ENCODE measurements at regions not wholly inside any gene's neighbourhood (a gene's known extent, or its start where the extent isn't known, plus 50 kb on each side); places are given as distances from the start of the nearest gene placed in this dataset.
"Not testable (repeated sequence)": the region's sequence is repeated elsewhere in the genome, so short reads cannot be mapped to it uniquely, and the experiment has no call there.

DNA sequence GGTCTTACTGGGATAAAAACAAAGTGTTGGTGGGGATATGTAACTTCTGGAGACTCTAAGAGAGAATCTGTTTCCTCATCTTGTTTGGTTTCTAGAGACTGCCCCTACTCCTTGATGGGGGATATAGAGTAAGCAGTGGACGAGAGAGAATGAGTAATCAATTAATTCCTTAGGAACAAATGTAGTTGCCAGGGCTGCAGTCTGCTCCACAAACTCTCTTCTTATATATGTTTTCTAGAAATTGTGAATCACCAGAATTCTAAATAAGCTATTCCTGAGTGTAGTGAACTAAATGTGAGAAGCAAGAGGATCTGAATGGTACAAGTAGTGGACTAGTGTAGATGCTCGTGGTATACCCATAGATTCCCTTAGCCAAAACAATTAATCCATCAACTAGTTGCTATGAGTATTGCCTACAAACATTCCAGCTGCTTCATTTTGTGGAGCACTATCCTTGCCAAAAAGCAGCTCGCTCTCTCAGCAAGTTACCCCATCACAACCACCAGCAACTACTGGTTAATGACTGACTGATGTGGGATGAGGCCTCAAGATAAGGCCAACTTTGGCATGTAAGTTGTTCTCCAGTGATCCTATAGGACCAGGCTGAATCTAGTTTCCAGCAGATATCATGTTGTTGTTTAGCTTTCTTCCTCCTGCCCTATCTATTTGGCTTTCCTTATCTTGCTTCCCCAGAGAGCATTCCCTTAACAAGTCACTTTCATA, 273.0 kb downstream of the SLC7A11 start:
- DNase-seq = no peak
- in situ Hi-C loops (cut with MboI; ENCODE audit: low pct_unique_long_range_greater_than_20kb, low sequenced_read_pairs) = no loop called here

DNA sequence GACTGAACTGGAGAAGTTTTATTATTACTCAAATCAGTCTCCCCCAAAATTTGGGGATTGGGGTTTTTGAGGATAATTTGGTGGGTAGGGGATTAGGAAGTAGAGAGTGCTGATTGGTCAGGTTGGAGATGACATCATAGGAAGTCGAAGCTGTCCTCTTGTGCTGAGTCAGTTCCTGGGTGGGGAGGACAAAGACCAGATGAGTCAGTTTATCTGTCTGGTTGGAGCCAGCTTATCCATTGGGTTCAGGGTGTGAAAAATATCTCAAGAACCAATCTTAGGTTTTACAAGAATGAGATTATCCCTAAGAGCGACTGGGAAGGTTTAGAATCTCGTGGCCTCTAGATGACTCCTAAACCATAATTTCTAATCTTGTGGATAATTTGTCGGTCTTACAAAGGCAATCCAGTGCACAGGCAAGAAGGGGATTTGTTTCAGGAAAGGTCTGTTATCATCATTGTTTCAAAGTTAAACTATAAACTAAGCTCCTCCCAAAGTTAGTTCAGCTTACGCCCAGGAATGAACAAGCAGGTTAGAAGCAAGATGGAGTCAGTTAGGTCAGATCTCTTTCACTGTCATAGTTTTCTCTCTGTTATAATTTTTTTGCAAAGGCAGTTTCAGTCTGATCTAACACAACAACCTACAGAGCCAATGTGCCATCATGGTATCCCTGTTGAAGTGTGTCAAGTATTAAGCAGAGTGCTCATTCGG, 274.5 kb downstream of the SLC7A11 start:
- in situ Hi-C loops (cut with MboI; ENCODE audit: low pct_unique_long_range_greater_than_20kb, low sequenced_read_pairs) = no loop called here
- no peak for DNase-seq

DNA sequence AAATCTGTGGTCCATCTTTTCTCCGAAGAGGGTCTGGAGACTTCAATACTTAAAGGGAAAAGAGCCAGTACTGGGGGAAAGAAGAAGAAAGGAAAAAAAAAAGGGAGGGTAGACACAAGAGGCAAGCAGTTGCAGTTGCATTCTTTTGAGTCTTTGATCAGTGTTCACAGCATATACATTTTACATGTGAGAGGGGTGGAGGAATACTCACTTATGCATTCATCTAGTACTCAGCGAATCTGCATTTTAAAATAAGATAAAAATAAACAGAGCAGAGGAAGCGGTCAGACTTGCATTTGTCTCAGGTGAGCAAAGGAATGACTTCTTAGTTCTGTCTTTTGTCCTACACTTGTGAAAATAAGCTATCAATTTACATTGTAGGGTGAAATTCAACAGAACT, 275.6 kb downstream of the SLC7A11 start:
- in situ Hi-C loops (cut with MboI; ENCODE audit: low pct_unique_long_range_greater_than_20kb, low sequenced_read_pairs) = no loop called here

DNA sequence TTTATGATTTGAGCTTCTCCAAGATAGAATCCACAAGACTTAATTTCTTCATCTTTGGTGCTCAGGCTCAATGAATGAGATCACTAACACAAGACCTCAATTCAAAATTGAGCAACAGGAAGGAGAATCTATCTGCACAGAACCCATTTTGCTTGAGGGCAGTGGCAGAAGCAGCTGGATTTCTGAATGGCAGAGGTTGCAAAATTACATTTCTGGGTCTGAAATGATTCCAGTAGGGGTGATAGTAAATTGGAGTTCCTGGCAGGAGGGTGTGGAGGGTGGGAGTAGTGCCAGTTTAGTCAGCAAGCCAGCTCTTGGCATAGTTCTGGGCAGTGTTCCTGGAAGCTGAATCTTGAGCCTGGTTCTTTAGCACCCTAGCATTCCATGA, 281.1 kb downstream of the SLC7A11 start:
- DNase-seq = no peak
- in situ Hi-C loops (cut with MboI; ENCODE audit: low pct_unique_long_range_greater_than_20kb, low sequenced_read_pairs) = no loop called here

More for the DNA sequence above, 275.6 kb downstream of the SLC7A11 start:
- no peak for DNase-seq

DNA sequence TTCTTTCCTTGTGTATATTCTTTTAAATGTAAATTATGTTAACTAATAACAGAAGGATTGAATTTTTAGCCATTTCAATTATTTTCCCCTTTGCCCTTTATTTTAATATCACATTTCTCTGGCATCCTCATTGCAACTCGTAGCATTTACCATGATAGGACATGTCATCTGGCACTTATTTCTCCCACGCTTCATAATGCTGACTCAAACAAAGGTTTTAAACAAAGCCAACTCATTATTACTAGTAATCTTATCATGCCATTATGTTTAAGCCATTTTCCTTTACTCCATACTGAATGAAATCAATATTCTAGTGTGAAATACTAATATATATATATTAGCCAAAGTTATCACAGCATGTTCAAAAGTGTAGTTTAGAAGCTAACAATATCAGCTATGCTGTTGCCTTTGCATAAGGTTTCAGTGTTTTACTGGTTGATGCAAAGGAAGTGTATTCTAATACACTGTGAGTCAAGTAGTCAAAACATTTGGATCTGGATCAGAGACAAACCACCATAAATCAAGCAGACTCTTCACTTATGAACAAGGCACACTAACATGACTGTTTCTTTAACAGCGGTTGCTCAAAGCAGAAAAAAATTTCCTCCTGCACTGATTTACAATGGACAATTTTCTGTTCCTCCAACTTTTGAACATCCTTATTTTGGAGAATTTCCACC, 281.6 kb downstream of the SLC7A11 start:
- in situ Hi-C loops (cut with MboI; ENCODE audit: low pct_unique_long_range_greater_than_20kb, low sequenced_read_pairs) = no loop called here
- no peak for DNase-seq

DNA sequence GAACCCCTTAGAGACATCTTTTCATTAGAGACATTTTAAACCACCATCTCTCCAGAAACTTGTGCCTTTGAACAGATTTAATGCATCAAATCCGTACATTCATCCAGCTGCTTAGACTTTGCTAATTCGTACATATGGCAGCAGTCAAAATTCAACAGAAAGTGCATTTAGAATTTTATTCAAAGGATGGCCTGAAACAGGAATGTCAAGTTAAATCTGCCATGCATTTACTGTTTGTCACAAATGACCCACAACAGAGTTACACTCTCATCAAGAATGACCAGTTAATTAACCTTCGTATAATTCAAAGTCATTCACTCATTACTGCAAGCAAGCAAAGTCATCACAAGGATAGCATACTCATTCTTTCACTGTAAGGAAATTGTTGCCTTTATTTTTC, 284.3 kb downstream of the SLC7A11 start:
- in situ Hi-C loops (cut with MboI; ENCODE audit: low pct_unique_long_range_greater_than_20kb, low sequenced_read_pairs) = no loop called here
- no peak for DNase-seq

DNA sequence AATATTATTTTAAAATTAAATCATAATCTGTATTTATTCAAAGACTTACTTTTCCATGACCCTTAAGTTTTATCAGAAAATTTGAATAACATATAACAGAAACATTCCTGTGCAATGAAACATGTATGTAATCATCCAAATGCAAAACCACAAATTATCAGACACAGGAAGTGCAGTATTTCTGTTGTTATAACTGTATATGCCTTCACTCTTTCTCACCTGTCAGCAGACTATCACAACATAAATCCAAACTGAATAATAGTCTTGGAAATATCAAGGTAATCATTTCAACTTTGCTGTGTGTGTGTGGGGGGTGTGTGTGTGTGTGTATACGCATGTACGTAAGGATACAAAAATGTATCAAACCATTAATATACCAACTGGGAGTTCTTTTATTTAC, 285.9 kb downstream of the SLC7A11 start:
- no peak for DNase-seq
- in situ Hi-C loops (cut with MboI; ENCODE audit: low pct_unique_long_range_greater_than_20kb, low sequenced_read_pairs) = no loop called here

DNA sequence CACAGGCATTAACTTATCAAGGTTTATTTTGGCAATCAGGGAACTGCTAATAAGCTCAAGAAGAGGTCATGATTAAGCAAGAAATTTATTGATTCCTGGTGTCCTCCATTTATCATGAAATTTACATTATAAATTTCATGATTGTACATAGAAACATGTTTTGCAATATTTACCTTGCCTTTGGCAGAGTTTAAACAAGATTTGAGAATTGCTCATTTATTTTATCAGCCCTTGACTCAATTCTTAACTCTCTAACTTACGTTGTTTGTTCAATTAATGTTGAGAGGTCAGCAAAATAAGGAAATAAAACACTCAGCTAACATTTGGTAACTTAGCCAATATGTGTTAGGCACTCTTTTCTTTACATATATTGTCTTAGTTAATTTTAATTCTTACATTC, 286.6 kb downstream of the SLC7A11 start:
- DNase-seq = no peak
- in situ Hi-C loops (cut with MboI; ENCODE audit: low pct_unique_long_range_greater_than_20kb, low sequenced_read_pairs) = no loop called here

DNA sequence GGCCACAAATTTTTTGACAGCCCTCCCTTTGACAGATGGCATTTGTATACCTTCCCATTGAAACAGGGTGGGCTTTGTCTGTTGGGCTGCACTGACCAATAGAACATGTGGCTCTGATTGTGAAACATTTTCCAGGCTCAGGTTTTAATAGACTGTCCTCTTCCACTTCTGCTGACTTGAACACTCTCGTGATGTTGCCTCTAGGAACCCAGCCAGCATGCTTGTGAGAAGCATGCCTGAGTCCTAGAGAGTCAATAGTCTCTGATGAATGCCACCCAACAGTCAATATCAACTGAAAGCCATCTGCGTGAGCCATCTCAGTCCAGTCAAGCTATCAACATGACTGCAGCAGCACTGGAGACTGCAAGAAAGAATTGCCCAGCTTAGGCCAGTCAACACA, 290.0 kb downstream of the SLC7A11 start:
- DNase-seq = no peak

DNA sequence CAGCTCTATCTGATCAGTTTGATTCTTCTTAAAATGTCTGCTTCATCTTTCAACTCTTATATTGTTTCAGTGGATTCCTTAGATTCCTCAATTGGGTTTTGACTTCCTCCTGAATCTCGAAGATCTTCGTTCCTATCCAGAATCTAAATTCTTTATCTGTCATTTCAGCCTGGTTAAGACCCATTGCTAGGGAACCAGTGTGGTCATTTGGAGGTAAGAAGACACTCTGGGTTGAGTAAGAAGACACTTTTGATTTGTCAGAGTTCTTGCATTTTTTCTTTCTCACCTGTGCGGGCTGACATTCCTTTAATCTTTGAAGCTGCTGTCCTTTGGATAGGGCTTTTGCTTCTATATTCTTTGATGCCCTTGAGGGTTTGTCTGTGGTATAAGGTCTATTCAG, 291.9 kb downstream of the SLC7A11 start:
- no peak for DNase-seq
- in situ Hi-C loops (cut with MboI; ENCODE audit: low pct_unique_long_range_greater_than_20kb, low sequenced_read_pairs) = no loop called here

More for the DNA sequence above, 290.0 kb downstream of the SLC7A11 start:
- in situ Hi-C loops (cut with MboI; ENCODE audit: low pct_unique_long_range_greater_than_20kb, low sequenced_read_pairs) = no loop called here

DNA sequence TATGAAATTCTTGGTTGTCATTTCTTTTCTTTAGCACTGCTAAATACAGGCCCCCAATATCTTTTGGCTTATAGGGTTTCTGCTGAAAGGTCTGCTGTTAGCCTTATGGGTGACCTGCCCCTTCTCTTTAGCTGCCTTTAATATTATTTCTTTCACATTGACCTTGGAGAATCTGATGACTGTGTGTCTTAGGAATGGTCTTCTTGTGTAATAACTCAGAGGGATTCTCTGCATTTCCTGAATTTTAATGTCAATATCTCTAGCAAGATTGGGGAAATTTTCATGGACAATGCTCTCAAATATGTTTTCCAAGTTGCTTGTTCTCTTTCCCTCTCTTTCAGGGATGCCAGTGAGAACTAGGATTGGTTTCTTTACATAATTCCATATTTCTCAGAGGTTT, 292.4 kb downstream of the SLC7A11 start:
- no peak for DNase-seq
- in situ Hi-C loops (cut with MboI; ENCODE audit: low pct_unique_long_range_greater_than_20kb, low sequenced_read_pairs) = no loop called here

DNA sequence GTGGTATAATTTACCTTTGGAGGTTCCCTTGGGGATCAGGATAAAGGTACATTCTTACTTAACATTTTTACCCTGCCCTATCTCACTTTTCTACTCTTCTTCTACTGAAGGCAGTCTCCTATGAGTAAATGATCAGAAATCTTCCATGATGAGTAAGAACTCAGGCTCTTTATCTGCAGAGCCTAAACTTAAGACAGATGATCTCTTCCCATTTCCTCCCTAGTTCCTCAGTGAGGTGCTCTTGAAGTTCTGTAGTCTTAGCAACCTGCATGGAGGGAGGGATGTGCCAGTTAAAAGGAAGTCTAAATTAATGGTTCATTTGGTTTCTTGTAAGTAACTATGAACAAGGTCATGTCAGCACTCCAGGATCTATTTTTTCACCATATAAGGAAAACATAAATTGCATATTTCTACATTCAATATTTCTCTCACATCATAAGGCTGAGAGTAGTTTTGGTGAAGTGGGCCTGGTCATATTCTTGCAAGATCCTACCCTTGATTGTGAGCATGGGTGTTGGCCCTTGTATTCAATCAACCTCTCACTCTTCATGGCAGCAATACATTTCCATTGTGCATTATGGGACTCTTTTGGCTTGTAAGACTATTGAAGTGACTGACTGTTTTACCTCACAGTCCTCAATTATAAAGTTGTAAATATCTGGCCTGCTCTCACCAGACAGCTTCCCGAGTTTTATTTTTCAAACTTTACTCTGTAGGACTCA, 295.5 kb downstream of the SLC7A11 start:
- in situ Hi-C loops (cut with MboI; ENCODE audit: low pct_unique_long_range_greater_than_20kb, low sequenced_read_pairs) = no loop called here
- DNase-seq = no peak

DNA sequence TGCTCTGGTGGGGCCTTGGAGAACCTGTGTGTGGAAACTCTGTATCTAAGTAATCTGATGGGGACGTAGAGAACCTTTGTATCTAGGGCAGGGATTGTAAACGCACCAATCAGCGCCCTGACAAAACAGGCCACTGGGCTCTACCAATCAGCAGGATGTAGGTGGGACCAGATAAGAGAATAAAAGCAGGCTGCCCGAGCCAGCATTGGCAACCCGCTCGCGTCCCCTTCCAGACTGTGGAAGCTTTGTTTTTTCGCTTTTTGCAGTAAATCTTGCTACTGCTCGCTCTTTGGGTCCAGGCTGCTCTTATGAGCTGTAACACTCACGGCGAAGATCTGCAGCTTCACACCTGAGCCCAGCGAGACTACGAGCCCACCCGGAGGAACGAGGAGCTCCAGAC, 299.3 kb downstream of the SLC7A11 start:
- DNase-seq; in situ Hi-C loops (cut with MboI; ENCODE audit: low pct_unique_long_range_greater_than_20kb, low sequenced_read_pairs): not testable (repeated sequence)

DNA sequence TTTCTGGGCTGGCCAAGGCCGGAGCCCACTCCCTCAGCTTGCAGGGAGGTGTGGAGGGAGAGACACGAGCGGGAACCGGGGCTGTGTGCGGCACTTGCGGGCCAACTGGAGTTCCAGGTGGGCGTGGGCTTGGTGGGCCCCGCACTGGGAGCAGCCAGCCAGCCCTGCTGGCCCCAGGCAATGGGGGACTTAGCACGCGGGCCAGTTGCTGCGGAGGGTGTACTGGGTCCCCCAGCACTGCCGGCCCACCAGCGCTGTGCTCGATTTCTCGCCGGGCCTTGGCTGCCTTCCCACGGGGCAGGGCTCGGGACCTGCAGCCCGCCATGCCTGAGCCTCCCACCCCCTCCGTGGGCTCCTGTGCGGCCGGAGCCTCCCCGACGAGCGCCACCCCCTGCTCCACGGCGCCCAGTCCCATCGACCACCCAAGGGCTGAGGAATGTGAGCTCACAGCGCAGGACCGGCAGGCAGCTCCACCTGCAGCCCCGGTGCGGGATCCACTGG, 300.1 kb downstream of the SLC7A11 start:
- DNase-seq = not testable (repeated sequence)

DNA sequence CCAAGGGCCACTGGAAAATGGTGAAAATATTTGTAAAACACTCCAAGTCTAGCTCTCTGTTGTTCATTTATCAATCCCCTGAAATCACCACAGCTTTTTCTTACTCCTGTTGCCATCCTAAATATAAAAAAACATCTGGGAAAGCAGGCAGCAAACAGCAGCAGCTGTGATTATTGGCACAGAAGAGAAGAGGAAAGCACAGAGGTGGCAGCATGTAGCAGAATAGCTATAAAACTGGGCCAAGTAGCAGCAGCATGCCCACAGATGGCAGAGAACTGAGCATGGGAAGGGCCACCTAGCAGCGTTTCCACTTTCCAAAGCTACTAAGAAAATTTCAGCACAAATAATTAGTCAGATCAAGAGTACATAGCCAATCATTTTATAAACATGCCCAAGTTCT, 307.2 kb downstream of the SLC7A11 start:
- no peak for DNase-seq
- in situ Hi-C loops (cut with MboI; ENCODE audit: low pct_unique_long_range_greater_than_20kb, low sequenced_read_pairs) = no loop called here

More for the DNA sequence above, 300.1 kb downstream of the SLC7A11 start:
- in situ Hi-C loops (cut with MboI; ENCODE audit: low pct_unique_long_range_greater_than_20kb, low sequenced_read_pairs) = not testable (repeated sequence)

DNA sequence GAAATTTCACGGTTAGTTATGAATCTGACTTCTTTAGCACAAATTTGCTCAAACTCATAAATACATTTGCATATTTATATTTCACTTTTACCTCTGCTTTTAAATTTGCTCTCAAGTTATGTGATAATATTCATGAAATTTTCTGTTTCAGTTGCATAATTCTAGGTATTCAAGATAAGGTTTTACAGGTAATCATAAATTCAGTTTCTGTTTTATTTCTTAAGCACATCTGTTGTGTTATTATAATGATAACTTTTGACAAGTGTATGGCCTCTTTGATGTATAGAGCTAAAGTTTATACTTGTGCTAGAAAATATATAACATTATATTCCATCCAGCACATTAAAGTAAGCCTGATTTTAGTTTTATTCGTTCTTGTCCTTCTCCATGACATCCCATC, 308.1 kb downstream of the SLC7A11 start:
- no peak for DNase-seq
- in situ Hi-C loops (cut with MboI; ENCODE audit: low pct_unique_long_range_greater_than_20kb, low sequenced_read_pairs) = no loop called here

DNA sequence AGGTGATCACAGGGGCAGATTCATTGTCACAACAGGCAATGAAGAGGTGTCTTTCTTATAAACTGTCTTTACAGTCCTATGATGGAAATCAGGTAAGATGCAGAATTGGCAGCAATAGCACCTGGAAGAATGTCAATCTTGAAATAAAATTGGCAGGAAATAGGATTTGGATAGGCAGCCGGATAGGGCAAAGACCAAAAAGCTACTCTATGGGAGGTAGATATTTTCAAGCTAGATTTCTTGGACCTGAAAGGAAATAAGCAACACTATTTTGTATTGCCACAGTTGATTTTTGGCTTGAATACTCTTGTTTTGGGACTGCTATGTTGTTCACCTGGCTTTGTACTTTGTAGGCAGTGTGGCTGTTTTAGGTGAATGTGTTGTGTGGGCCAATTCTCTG, 314.2 kb downstream of the SLC7A11 start:
- in situ Hi-C loops (cut with MboI; ENCODE audit: low pct_unique_long_range_greater_than_20kb, low sequenced_read_pairs) = no loop called here

DNA sequence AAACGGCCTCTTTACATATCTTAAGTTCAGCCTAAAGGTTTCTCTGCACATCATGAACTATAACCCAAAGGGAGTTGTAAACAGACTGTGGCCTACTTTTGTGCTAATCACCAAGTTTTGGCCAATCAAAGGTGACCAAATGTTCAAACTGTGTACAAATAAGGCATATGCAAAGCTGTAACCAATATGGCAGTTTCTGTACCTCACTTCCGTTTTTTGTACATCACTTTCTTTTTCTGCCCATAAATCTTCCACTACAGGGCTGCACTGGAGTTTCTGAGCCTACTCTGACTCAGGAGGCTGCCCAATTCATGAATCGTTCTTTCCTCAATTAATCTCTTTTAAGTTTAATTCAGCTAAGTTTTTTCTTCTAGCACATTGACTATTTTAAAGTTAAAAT, 318.7 kb downstream of the SLC7A11 start:
- in situ Hi-C loops (cut with MboI; ENCODE audit: low pct_unique_long_range_greater_than_20kb, low sequenced_read_pairs) = no loop called here

More for the DNA sequence above, 314.2 kb downstream of the SLC7A11 start:
- DNase-seq = no peak

DNA sequence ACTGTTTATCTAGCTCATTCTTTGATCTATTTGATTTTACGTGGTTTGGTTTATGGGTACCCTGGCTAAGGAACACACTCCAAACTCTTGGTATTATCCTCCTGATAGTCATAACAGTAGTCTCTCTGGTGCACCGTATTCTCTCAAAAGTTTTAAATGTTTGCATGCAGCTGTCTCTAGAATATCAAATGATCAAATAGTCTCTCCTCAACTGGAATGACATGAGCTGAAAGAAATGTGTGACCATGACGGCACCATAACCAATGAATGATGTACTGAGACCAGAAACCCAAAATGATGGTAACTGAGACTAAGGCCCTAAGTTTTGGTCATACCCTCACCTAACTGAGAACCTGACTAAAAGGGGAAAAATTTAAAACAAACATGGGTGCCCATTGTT, 319.4 kb downstream of the SLC7A11 start:
- in situ Hi-C loops (cut with MboI; ENCODE audit: low pct_unique_long_range_greater_than_20kb, low sequenced_read_pairs) = no loop called here
- DNase-seq = no peak

More for the DNA sequence above, 318.7 kb downstream of the SLC7A11 start:
- no peak for DNase-seq

Data from KBM-7 (cell line).